Mesodermal cell (in vitro differentiated cells): ENCODE measurements at regions not wholly inside any gene's neighbourhood (a gene's known extent, or its start where the extent isn't known, plus 50 kb on each side); places are given as distances from the start of the nearest gene placed in this dataset.

Source experiments
- H3K27ac ChIP-seq: 2 replicates; pipeline ENCODE4 v1.7.0; 2013; ENCODE audit warnings: mild to moderate bottlenecking, low read depth, low read length, moderate library complexity; ENCODE audit not compliant: severe bottlenecking
- H3K36me3 ChIP-seq: 2 replicates; pipeline ENCODE4 v1.7.1; 2013; ENCODE audit warnings: mild to moderate bottlenecking, low read length, moderate library complexity; ENCODE audit not compliant: control insufficient read depth, insufficient read depth
- H3K4me1 ChIP-seq: one replicate; pipeline ENCODE4 v1.7.1; 2013; ENCODE audit warnings: mild to moderate bottlenecking, low read length; ENCODE audit not compliant: insufficient read depth, control insufficient read depth, poor library complexity, severe bottlenecking
- H3K4me3 ChIP-seq: 2 replicates; pipeline ENCODE4 v1.7.0; 2013; ENCODE audit warnings: low read length, control low read depth, mild to moderate bottlenecking; ENCODE audit not compliant: insufficient read depth, poor library complexity, severe bottlenecking; ENCODE audit errors: extremely low read depth
- H3K9me3 ChIP-seq: 2 replicates; pipeline ENCODE4 v1.7.1; 2013; ENCODE audit warnings: mild to moderate bottlenecking, low read length, moderate library complexity; ENCODE audit not compliant: control insufficient read depth
- WGBS, 2 experiments: methylation state at CpG; one replicate each; pipeline ENCODE4 v1.1.5; 2013; ENCODE audit warnings: missing lambda C conversion rate in 2 of 2; ENCODE audit not compliant: insufficient coverage in 2 of 2; 5-methylcytosine and 5-hydroxymethylcytosine counted together

DNA sequence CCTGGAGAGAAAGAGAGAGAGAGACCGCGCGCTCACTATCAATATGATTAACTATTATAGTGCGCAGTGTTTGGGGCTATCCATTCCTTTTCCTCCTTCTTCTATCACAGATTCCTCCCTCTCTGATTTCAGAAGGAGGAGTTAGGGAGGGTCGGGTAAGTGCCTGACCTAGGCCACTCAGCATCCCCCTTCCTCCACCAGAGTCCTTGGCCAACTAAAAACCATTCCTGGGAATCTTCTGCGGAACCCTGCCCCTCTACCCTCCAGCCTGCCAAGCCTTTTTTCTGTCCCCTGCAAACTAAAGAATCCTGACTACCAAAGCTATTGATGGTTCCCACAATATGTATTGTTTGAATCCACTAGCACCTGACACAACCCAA is 256.2 kb upstream of the NFE2L3 start:
- H3K4me3 ChIP-seq = no peak overlapping the region

DNA sequence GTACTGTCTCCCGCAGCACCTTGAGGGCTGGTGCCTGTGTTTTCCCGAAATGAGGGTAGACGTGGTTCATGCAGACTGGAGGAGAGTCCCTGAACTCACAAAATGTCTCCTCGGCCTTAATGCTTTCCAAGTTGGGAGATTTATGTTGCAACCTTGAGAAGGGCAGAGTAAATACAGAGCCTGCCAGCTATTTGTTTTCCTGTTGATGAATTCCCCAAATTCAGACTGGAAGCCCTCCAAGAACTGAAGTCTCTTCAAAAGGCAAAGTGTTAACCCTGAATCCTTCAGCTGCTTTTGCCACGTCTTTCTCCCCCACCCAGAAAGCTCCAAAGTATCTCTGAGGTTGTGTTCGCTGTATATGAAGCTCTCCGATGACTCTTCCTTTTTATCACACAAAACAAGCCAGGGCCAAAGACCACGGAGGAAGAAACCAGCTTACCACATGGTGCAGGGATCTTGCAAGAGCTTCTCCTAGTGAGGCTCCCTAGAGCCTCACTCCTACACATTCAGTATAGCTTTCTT is 254.7 kb upstream of the NFE2L3 start:
- Histone ChIP-seq H3K4me1 (peaks cover 6% of the 10 kb centered on the region), H3K9me3 (no peaks in the 10 kb centered on the region), H3K4me3 (no peak overlapping the region), H3K36me3 (no peaks in the 10 kb centered on the region), H3K27ac (no peak overlapping the region)
- WGBS, 2 experiments = 92 to 95% methylated on average over 6 to 8 of the region's 8 CpGs

More for the DNA sequence above, 256.2 kb upstream of the NFE2L3 start:
- WGBS, 2 experiments = 43 to 50% methylated on average over 1 of the region's 6 CpGs
- H3K27ac ChIP-seq = no peak overlapping the region
- peaks cover 6% of the 10 kb centered on the region for H3K4me1 ChIP-seq
- no peaks in the 10 kb centered on the region for H3K9me3 ChIP-seq
- H3K36me3 ChIP-seq = no peaks in the 10 kb centered on the region

DNA sequence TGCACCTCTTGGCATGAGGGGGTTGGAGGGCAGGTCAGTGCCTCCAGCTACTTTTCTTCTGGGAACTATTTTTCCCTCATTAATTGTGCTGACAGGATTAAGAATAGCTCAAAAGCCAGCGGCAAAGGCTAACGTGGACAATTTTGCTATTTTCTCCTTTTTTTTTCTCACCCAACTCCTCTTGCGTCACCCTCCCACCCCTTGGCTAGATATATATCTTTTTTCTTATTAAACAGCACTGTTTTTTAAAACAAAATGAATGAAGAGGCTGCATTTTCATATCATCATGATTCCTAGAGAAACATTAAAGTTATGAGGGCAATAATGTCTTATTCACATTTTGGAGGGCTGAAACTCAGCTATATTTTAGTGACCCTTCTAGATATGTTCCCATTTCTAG is 251.8 kb upstream of the NFE2L3 start:
- Histone ChIP-seq H3K27ac (no peak overlapping the region), H3K36me3 (no peaks in the 10 kb centered on the region), H3K9me3 (no peaks in the 10 kb centered on the region), H3K4me3 (no peak overlapping the region), H3K4me1 (peaks cover 2% of the 10 kb centered on the region)
- no CpG with 5 or more reads among the region's 3 CpGs for WGBS, 2 experiments

DNA sequence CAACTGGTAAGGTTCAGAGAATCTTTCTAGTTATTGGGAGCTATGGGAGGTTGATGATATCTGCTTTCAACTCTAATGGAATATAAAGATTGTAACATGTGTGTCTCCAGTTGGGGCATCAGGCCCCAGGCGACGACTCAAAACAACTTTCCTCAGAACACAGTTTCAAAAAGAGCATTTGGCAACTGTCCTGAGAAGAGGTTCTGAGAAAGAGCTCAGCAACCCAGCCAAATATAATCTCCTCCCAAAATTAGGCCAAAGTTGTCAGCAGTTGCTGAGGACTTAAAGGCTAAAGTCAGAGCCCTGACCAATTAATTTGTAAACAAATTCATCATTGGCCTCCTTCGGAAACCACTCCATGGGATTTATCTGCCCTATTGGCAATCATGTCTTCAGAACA is 251.1 kb upstream of the NFE2L3 start:
- H3K4me3 ChIP-seq = no peak overlapping the region
- no peak overlapping the region for H3K27ac ChIP-seq
- WGBS, 2 experiments = 80% methylated on average over 1 of the region's 3 CpGs; no CpG with 5 or more reads in 1 of the 2 experiments
- no peaks in the 10 kb centered on the region for H3K36me3 ChIP-seq
- H3K9me3 ChIP-seq = no peaks in the 10 kb centered on the region
- no peaks in the 10 kb centered on the region for H3K4me1 ChIP-seq

DNA sequence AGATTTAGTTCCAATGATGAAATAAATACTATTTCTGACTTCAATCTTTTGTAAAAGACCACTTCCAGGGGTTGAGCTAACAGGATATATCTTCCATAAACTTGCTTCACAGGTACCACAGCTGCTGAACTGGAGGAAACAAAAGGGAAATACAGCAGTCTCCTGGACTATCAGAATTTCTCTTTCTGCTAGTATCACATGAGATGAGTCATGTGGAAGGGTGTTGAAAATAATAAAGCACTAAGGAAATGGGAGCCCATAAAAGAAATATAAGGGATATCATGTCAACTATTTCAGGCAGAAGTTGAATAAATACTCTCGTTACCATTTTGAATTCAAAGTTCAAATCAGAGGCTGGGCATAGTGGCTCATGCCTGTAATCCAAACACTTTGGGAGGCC is 250.3 kb upstream of the NFE2L3 start:
- Histone ChIP-seq H3K27ac (no peak overlapping the region), H3K36me3 (no peaks in the 10 kb centered on the region), H3K9me3 (no peaks in the 10 kb centered on the region), H3K4me1 (no peaks in the 10 kb centered on the region), H3K4me3 (no peak overlapping the region)
- WGBS, 2 experiments = 100% methylated on average over 1 of the region's 1 CpG; no CpG with 5 or more reads in 1 of the 2 experiments

DNA sequence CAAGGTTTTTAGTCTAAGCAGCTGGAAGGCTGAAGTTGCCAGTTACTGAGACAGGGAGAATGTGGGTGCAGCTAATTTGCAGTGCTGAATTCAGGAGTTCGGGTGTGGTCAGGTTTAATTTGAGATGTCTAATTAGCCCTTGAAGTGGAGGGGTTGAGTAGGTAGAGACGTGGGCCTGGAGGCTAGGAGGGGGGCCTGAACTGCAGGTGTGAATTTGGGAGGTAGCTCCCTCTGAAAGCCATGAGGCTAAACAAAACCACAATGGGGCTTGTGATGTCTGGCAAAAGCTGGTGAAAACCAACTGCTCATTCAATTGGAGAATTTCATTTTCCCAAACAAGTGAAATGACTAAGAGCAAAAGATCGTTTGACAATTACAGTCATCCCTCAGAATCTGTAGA is 246.0 kb upstream of the NFE2L3 start:
- Histone ChIP-seq H3K4me1 (no peaks in the 10 kb centered on the region), H3K4me3 (no peak overlapping the region), H3K27ac (no peak overlapping the region), H3K36me3 (no peaks in the 10 kb centered on the region), H3K9me3 (no peaks in the 10 kb centered on the region)
- WGBS, 2 experiments = 68 to 76% methylated on average over 2 to 3 of the region's 3 CpGs

DNA sequence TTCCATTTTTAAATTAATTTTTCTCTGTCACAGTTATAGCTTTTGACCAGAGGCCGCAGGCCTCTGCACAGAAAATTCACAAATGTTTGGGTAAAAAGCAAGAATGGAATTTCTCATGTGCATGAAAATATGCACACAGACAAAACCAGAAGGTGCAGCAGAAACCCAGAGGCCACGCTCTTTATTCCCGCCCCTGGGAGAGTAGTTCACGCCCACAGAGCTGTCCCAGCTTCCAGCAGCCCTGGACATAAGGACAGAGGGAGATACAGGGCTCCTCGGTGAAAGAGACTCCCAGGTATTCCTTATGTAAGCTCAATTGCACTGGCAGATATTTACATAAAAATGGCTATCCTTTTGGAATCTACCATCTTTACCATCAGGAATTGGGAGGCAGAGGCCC is 245.2 kb upstream of the NFE2L3 start:
- Histone ChIP-seq H3K36me3 (no peaks in the 10 kb centered on the region), H3K27ac (no peak overlapping the region), H3K4me3 (no peak overlapping the region), H3K9me3 (no peaks in the 10 kb centered on the region), H3K4me1 (no peaks in the 10 kb centered on the region)
- WGBS, 2 experiments = 74 to 81% methylated on average over 3 to 4 of the region's 5 CpGs

DNA sequence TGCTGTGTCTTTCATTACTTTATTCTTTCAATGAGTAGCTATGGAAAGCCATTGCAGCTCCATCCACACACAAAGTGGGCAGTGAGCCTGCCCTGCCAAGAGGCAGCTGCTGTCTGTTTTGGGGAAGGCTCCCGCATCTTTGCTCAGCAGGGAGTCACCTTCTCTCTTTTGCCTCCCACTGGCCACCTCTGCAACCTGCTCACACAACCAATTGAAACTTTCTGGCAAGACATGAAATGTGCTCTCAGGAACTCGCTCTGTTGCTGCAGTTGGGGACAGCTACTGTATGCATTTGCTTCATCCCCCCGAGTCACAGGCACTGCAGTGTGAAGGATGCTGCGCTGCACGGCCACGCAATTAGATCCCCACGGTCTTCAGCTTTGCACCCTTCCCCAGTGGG is 244.8 kb upstream of the NFE2L3 start:
- Histone ChIP-seq H3K9me3 (no peaks in the 10 kb centered on the region), H3K27ac (no peak overlapping the region), H3K4me1 (no peaks in the 10 kb centered on the region), H3K4me3 (no peak overlapping the region), H3K36me3 (no peaks in the 10 kb centered on the region)
- 84 to 85% methylated on average over 7 of the region's 7 CpGs for WGBS, 2 experiments

DNA sequence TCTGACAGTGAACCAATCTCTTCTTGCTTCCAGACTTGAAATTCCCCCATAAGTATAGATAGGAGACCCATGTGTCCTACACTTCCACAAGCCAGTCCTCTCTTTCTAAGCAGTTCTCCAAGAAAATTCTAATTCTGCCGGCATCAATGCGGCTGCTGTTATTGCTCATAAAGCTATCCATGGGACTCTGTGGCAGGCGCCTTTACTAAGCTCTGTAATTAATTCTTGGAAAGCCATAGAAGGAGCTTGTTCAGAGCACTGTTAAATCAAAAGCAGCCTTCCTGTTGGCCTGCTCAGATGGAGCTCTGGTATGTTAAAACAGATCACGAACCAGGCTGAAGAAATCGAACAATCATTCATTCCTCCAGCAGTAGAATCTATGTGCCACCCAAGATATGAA is 244.3 kb upstream of the NFE2L3 start:
- no peak overlapping the region for H3K4me3 ChIP-seq
- H3K27ac ChIP-seq = no peak overlapping the region
- H3K36me3 ChIP-seq = no peaks in the 10 kb centered on the region
- no peaks in the 10 kb centered on the region for H3K4me1 ChIP-seq
- H3K9me3 ChIP-seq = no peaks in the 10 kb centered on the region
- WGBS, 2 experiments = 87 to 100% methylated on average over 5 of the region's 5 CpGs

DNA sequence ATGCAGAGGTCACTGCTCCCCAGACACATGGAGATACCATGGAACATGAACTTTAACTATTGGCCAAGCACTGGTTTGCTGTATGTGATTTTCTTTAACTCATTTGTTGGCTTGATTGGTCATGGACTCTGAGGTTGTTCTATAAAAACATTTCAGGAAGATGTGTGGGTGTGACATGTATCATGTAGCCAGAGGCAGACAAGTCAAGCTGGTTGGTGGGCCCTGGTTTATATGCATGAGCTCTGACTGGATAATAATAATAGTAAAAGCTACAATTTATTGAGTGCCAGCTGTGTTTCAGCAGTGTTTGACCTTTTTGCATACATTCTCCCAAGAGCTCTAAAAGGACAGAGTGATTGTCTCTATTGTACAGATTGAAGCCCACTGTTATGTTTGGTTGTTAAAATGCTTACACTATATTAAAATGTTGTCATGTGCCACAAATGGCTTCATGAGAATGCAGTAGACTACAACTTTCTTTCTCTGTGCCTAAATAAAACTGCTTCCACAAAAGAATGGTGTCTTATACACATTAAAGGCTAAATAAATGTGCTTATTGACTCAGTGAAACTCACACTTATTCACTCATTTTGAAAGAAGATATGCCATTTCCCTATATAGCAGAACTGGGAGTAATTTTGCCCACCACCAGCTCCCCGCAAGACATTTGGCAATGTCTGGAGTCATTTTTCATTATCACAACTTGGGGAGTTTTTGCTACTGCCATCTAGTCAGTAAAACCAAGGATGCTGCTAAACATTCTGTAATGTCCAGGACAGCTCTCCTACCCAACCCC is 243.6 kb upstream of the NFE2L3 start:
- Histone ChIP-seq H3K4me1 (no peaks in the 10 kb centered on the region), H3K4me3 (no peak overlapping the region), H3K9me3 (no peaks in the 10 kb centered on the region), H3K36me3 (no peaks in the 10 kb centered on the region), H3K27ac (no peak overlapping the region)
- WGBS, 2 experiments = 100% methylated on average over 1 of the region's 1 CpG; no CpG with 5 or more reads in 1 of the 2 experiments
